GM12874 (cell line): ENCODE measurements at regions not wholly inside any gene's neighbourhood (a gene's known extent, or its start where the extent isn't known, plus 50 kb on each side); places are given as distances from the start of the nearest gene placed in this dataset.

Experiments
- TF ChIP-seq, protein P1 (sequence below): IDR thresholded peaks from 2 replicates; pipeline ENCODE4 v1.5.1; 2011; ENCODE audit warnings: low read depth, mild to moderate bottlenecking, control low read depth, low read length, moderate library complexity; ENCODE audit not compliant: insufficient read depth

DNA sequence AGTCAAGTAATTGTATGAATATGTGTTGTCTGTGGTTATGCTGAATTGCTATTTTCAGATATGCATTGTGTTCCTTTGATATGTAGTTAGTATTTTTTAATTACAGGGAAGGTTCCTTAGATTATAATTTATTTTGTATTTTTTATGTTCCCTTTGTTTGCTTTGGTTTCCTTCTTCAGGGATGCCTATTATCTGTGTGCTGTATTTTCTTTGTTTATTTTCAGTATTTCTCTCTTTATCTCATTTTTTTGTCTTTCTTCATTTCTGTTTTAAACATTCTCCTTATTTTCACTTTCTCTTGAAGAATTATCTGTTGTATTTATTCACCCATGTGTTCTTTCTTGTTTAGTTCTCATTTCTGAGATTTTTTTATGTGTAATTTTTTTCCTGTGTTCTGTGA lies 163.1 kb downstream of the EMP1 start:
- TF ChIP-seq, protein P1, sequence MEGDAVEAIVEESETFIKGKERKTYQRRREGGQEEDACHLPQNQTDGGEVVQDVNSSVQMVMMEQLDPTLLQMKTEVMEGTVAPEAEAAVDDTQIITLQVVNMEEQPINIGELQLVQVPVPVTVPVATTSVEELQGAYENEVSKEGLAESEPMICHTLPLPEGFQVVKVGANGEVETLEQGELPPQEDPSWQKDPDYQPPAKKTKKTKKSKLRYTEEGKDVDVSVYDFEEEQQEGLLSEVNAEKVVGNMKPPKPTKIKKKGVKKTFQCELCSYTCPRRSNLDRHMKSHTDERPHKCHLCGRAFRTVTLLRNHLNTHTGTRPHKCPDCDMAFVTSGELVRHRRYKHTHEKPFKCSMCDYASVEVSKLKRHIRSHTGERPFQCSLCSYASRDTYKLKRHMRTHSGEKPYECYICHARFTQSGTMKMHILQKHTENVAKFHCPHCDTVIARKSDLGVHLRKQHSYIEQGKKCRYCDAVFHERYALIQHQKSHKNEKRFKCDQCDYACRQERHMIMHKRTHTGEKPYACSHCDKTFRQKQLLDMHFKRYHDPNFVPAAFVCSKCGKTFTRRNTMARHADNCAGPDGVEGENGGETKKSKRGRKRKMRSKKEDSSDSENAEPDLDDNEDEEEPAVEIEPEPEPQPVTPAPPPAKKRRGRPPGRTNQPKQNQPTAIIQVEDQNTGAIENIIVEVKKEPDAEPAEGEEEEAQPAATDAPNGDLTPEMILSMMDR = no peak

DNA sequence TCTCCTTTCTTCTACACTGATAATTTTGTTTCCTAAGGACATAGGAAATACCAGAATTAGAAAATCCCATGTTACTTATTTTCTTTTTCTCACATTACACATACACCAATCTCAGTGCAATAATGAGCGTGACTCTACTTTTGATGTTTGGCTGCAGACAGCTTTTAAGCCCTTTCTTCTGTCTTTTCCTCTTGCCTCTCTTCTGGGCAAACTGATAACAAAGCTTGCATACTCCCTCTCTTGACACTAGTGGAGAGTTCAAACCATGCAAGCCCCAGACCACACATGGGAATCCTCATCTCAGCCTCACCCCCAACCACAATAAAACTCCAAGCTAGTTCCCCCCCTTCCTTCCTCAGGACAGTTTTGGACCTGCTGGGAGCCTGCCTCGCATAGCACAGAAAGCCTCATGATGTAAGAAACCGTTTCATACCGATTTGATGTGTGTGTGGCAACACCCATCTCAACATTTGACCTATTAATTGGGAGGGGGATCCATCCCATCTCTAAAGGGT lies 161.9 kb downstream of the EMP1 start:
- TF ChIP-seq, protein P1 = no peak

DNA sequence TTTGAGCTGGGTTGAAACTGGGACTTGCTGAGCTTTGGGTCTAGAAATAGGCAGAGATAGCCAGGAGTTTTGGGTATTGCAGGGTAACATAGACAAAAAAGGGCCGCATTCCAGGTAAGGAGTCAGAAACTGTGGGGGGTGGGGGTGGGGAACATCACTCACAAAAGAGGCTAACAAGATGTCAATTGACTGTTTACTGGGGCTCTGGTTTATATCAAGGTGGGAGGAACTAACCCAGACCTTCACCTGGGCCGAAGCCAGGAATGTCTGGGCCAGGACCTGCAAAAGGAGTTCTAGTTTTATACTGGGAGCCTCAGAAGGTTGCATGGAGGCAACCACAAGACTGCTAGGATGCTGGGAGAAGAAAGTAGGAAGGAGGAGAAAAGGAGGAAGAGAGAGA lies 154.4 kb downstream of the EMP1 start:
- TF ChIP-seq, protein P1 = no peak

DNA sequence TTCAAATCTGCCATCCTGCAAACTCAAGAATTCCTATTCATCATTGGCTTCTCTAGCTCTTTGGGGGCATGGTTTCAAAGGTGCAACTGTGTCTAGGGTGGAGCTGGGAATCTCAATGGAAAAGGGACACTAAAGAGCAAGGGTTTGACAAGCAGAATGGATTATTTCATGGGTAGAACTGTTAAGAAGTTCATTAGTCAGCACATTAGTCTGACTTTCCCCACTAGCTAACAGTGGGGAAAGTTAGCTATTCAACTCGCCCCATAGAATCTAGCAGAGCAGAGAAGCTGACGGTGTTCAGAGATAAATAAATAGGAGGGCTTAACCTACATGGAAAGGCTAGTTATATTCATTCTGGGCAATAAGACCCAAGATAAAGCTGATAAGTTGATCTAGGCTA lies 153.9 kb downstream of the EMP1 start:
- TF ChIP-seq, protein P1 = no peak

DNA sequence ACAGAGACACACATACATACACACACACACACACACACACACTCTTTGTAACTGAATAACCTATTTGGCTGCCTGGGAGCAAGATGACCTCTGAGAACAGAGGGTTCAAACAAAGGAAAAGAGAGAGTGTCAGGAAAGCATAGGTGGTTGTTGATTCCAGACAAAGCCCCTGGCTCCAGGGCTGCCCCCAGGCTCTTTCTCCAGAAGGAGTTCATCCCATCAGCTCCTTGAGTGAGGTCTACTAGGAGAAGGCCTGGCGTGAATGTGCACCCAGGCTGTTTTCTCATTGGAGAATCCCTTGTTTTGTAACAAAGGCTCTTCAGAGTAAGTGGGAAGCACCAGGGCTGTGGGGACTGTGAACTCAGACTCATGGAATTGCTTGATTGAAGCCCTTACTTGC lies 151.9 kb downstream of the EMP1 start:
- TF ChIP-seq, protein P1 = no peak

DNA sequence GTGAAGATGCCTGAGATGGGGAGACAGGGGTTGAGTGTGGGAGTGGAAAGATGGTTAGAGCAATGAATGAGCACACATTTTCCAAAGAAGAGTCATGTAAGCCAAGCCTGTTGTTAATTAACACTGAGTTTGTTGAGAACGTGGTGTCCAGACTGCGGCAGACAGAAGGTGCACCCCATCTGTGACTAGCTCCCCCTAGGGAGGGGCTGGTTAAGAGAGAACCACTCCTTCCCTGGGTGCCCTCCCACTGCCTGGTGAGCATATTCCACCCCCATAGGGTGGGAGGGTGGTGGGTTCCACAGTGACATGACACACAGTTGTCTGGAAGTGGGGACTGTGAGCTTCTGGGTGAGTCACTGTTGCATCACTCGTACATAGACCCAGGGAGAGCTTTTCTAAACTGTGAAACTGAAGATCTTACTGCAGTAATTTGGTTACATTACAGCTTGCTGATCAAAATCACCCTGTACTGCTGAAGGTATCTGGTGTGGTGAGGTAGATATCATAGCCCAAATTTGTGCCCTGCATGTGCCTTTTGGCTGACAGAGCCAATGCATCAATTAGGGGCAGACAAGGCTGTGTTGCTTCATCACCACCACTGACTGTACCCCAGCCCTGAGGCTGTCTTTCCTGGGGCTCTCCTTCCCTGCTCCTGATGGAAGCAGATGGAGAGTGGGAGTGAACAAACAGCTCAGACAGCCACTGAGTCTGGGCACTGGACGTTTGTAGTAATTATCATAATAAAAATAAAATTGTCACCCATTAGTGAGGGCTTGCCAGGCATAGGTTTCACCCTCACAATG lies 150.9 kb downstream of the EMP1 start:
- TF ChIP-seq, protein P1 = no peak

DNA sequence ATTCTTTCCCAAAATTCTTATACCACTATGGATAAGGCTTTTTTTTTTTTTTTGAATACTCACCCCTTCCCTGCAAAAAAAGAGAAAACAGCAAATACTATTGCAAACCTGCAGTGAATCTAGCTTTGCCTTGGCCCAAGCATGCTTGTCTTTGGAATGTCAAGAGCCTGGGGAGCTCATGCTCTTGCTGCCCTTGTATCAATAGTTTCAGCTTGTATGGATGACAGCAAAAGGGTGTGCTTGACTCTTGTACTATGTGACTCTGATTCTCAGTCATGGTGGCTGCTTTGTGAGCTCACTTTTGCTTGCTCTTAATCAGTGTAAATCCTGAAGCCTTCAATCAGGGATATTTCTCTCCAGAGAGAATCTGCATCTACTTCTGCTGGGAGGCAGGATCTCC lies 149.2 kb downstream of the EMP1 start:
- TF ChIP-seq, protein P1 = no peak
